Upper lobe of right lung (tissue), 1 donor: ENCODE measurements at regions not wholly inside any gene's neighbourhood (a gene's known extent, or its start where the extent isn't known, plus 50 kb on each side); places are given as distances from the start of the nearest gene placed in this dataset.
"Not testable (repeated sequence)": the region's sequence is repeated elsewhere in the genome, so short reads cannot be mapped to it uniquely, and the experiment has no call there.

Experiments
- ATAC-seq: fragments of 200-7000 bp; cut with Tn5 transposase; one replicate; pipeline ENCODE4 v1.9.1; 2020; ENCODE audit warnings: mild to moderate bottlenecking, moderate library complexity
- DNase-seq: peaks from one replicate; pipeline ENCODE4 v3.0.0-alpha.2; 2020
- H3K27ac ChIP-seq: fragments of 200-600 bp; one replicate; pipeline ENCODE4 v1.8.0; 2022
- H3K27me3 ChIP-seq: fragments of 200-600 bp; one replicate; pipeline ENCODE4 v1.8.0; 2022; ENCODE audit warnings: mild to moderate bottlenecking
- H3K36me3 ChIP-seq: fragments of 200-600 bp; one replicate; pipeline ENCODE4 v1.8.0; 2022
- H3K4me1 ChIP-seq: fragments of 200-600 bp; one replicate; pipeline ENCODE4 v1.8.0; 2022
- H3K4me3 ChIP-seq: fragments of 200-600 bp; one replicate; pipeline ENCODE4 v1.8.0; 2022; ENCODE audit warnings: mild to moderate bottlenecking
- H3K9me3 ChIP-seq: fragments of 200-600 bp; one replicate; pipeline ENCODE4 v1.8.0; 2022
- intact Hi-C: fragments of 100-400 bp; cut with DNase I; formaldehyde crosslinking; loops from one replicate; pipeline ENCODE4 v1.11.0; 2022
- TF ChIP-seq, protein P1 (sequence below): fragments of 200-600 bp; IDR thresholded peaks from one replicate; pipeline ENCODE4 v1.8.0; 2022; ENCODE audit warnings: antibody characterized with exemption
- donor health status: DM: no; HTN: yes; CAD: no; lungs with severe emphysema.

DNA sequence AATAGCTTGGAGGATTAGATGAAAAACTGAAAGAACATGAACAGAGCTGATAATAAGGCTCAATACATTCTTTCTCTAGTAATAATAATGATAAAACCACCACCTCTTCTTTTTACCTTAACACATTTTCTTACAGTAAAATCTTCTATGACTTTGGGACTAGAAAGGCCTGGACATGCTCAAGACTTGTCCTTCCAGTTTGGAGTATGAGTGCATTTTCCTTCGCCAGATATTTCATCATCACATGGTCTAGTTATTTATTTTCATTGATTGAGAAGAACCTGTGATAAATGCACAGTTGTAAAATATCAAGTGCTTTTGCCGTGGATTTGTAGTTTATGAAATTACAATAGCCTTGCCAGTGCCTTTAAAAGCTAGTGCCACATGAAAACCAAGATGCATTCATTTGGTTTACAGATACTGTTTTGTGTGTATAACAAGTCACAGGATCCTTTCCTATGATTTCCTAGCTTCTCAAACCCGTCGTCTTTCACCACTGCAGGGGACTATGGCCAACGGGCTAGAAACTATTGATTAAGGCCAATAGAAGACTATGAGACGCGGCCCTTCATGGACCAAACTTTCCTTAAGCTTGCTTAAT, 200.2 kb upstream of the ZNF217 start:
- H3K4me3 ChIP-seq, result no peak overlapping the region
- no peaks in the 10 kb centered on the region for H3K9me3 ChIP-seq
- no peaks in the 10 kb centered on the region for H3K36me3 ChIP-seq
- no peak for ATAC-seq
- no peaks in the 10 kb centered on the region for H3K27me3 ChIP-seq
- no peak overlapping the region for H3K27ac ChIP-seq
- H3K4me1 ChIP-seq, result no peaks in the 10 kb centered on the region
- intact Hi-C loops, result no loop called here
- no peak for DNase-seq
- TF ChIP-seq, protein P1, sequence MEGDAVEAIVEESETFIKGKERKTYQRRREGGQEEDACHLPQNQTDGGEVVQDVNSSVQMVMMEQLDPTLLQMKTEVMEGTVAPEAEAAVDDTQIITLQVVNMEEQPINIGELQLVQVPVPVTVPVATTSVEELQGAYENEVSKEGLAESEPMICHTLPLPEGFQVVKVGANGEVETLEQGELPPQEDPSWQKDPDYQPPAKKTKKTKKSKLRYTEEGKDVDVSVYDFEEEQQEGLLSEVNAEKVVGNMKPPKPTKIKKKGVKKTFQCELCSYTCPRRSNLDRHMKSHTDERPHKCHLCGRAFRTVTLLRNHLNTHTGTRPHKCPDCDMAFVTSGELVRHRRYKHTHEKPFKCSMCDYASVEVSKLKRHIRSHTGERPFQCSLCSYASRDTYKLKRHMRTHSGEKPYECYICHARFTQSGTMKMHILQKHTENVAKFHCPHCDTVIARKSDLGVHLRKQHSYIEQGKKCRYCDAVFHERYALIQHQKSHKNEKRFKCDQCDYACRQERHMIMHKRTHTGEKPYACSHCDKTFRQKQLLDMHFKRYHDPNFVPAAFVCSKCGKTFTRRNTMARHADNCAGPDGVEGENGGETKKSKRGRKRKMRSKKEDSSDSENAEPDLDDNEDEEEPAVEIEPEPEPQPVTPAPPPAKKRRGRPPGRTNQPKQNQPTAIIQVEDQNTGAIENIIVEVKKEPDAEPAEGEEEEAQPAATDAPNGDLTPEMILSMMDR, result no peak

DNA sequence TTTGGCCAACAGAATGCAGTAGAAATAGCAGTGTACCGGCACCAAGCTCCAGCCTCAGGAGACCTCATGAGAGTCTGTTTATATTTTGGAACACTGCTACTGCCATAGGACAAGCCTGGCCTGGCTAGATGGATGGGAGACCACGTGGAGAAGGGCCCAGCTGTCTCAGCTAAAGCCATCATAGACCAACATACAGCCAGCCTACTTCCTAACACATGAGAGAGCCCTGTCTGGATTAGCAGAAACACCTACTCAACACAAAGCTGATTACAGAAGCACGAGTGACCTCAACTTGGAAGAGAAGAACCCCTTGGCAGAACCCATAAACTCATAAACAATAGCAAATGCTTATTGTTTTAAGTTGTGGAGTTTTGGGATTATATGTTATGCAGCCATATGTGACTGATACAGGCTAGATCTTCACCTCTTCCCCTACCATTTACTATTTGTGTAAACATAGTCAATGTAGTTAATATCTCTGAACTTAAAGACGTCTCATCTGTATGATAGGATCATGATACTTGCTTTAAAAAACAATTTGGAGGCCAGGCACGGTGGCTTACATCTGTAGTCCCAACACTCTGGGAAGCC, 199.4 kb upstream of the ZNF217 start:
- ATAC-seq (no peak), DNase-seq (no peak)
- Histone ChIP-seq H3K27me3 (no peaks in the 10 kb centered on the region), H3K9me3 (no peaks in the 10 kb centered on the region), H3K4me3 (no peak overlapping the region), H3K4me1 (no peaks in the 10 kb centered on the region), H3K36me3 (no peaks in the 10 kb centered on the region), H3K27ac (no peak overlapping the region)
- TF ChIP-seq, protein P1, result no peak
- intact Hi-C loops, result no loop called here

DNA sequence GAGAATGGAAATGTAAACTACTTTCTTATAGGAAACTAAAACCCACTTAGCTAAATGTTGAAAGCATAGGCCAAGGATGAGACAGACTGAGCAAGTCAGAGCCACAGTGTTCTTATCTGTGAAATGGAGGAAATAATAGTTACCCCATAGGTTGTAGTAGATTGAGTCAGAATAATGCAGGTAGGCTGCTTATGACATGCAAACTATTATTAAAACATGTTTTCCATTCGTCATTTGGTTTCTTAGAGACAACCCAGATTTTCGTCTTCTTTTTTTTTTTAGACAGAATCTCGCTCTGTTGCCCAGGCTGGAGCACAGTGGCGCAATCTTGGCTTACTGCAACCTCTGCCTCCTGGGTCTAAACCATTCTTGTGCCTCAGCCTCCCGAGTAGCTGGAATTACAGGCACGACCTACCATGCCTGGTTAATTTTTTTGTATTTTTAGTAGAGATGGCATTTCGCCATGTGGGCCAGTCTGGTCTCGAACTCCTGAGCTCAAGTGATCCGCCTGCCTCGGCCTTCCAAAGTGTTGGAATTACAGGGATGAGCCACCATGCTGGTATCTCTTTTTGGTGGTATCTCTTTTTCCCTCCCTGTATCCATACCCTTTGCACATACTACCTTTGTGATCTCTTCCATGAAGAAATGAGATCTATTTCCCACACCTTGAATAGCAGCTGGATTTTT, 196.5 kb upstream of the ZNF217 start:
- intact Hi-C loops, result no loop called here
- ATAC-seq, result no peak
- Histone ChIP-seq H3K36me3 (no peaks in the 10 kb centered on the region), H3K4me3 (no peak overlapping the region), H3K27ac (no peak overlapping the region), H3K9me3 (no peaks in the 10 kb centered on the region), H3K4me1 (peaks cover 13% of the 10 kb centered on the region), H3K27me3 (no peaks in the 10 kb centered on the region)
- TF ChIP-seq, protein P1, result no peak
- DNase-seq, result no peak

DNA sequence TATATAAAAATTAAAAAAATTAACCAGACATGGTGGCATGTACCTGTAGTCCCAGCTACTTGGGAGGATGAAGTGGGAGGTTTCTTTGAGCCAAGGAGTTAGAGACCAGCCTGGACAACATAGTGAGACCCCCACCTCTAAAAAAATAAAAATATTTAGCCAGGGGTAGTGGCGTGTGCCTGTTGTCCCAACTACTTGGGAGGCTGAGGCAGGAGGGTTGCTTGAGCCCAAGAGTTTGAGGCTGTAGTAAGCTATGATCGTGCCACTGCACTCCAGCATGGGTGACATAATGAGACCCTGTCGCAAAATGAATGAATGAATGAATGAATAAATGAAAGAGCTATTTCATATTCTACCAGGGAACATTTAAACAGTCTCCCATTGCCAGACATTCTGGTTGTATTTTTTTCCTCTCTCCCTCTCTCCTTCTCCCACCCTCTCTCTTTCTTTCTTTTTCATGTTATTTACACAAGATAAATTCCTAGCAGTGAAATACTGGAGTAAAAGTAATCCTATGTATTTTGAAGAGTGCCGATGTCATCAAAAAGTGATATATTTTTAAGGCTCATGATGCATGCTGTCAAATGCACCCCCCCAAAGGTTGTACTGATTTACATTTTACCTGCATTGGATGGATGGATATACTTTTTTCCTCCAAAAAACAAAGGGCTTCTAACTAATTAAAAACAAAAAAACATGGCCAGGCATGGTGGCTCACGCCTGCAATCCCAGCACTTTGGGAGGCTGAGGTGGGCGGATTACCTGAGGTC, 194.8 kb upstream of the ZNF217 start:
- H3K9me3 ChIP-seq, result no peaks in the 10 kb centered on the region
- ATAC-seq, result no peak
- no peak overlapping the region for H3K27ac ChIP-seq
- no peaks in the 10 kb centered on the region for H3K27me3 ChIP-seq
- TF ChIP-seq, protein P1, result no peak
- no peak overlapping the region for H3K4me3 ChIP-seq
- H3K36me3 ChIP-seq, result no peaks in the 10 kb centered on the region
- peaks cover 13% of the 10 kb centered on the region for H3K4me1 ChIP-seq
- no peak for DNase-seq
- intact Hi-C loops, result no loop called here

DNA sequence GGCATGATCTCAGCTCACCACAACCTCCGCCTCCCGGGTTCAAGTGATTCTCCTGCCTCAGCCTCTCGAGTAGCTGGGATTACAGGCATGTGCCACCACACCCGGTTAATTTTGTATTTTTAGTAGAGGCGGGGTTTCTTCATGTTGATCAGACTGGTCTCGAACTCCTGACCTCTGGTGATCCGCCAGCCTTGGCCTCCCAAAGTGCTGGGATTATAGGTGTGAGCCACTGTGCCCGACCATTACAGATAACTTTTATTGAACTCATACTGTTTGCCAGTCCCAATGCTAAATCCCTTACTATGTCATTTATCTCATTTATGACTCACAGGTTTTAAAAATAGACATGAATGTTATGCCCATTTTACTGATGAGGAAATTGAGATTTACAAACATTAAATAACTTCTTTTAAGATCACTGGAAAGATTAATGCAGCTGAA, 193.9 kb upstream of the ZNF217 start:
- H3K27ac ChIP-seq, intact Hi-C loops, ATAC-seq, H3K36me3 ChIP-seq, H3K27me3 ChIP-seq, H3K9me3 ChIP-seq, H3K4me3 ChIP-seq, DNase-seq: not testable (repeated sequence)
- H3K4me1 ChIP-seq, result peaks cover 13% of the 10 kb centered on the region
